Femur (tissue), 1 donor: ENCODE measurements at regions not wholly inside any gene's neighbourhood (a gene's known extent, or its start where the extent isn't known, plus 50 kb on each side); places are given as distances from the start of the nearest gene placed in this dataset.
A peak's percentile ranks its signal among the peaks of the same experiment; 100 is the strongest.

Experiments used
- DNase-seq: peaks from one replicate; pipeline ENCODE4 v3.0.0-alpha.2; 2017

- DNase-seq = no peak
Observed at GRCh38 chr2:136259551-136259950, 141.6 kb upstream of the CXCR4 start.

- no peak for DNase-seq
Observed at GRCh38 chr2:136257893-136258292, 139.9 kb upstream of the CXCR4 start.

GRCh38 chr2:136255648-136256461, 137.9 kb upstream of the CXCR4 start:
- DNase-seq = no peak

- DNase-seq = no peak
Observed at GRCh38 chr2:136255127-136255526, 137.2 kb upstream of the CXCR4 start.

- DNase-seq = no peak
Observed at GRCh38 chr2:136254681-136255080, 136.7 kb upstream of the CXCR4 start.

- peak; percentile 54 for DNase-seq
Observed at GRCh38 chr2:136253288-136254004, 135.5 kb upstream of the CXCR4 start.

- DNase-seq = peak; percentile 41
Observed at GRCh38 chr2:136251885-136252585, 134.1 kb upstream of the CXCR4 start.

- no peak for DNase-seq
Observed at GRCh38 chr2:136251197-136251884, 133.4 kb upstream of the CXCR4 start.

- DNase-seq = no peak
Observed at GRCh38 chr2:136250131-136250530, 132.2 kb upstream of the CXCR4 start.

- no peak for DNase-seq
Observed at GRCh38 chr2:136248907-136249306, 131.0 kb upstream of the CXCR4 start.

GRCh38 chr2:136248242-136248641, 130.3 kb upstream of the CXCR4 start:
- DNase-seq = no peak

- no peak for DNase-seq
Observed at GRCh38 chr2:136247204-136247950, 129.4 kb upstream of the CXCR4 start.

- DNase-seq = peak; percentile 56
Observed at GRCh38 chr2:136246086-136246669, 128.2 kb upstream of the CXCR4 start.

- no peak for DNase-seq
Observed at GRCh38 chr2:136245211-136245610, 127.3 kb upstream of the CXCR4 start.

- DNase-seq = no peak
Observed at GRCh38 chr2:136244536-136244885, 126.6 kb upstream of the CXCR4 start.

GRCh38 chr2:136243638-136244535, 125.9 kb upstream of the CXCR4 start:
- no peak for DNase-seq

GRCh38 chr2:136242687-136243277, 124.8 kb upstream of the CXCR4 start:
- DNase-seq = no peak

- no peak for DNase-seq
Observed at GRCh38 chr2:136242100-136242499, 124.2 kb upstream of the CXCR4 start.

- no peak for DNase-seq
Observed at GRCh38 chr2:136239079-136239685, 121.2 kb upstream of the CXCR4 start.
